Stimulated activated naive CD8-positive, alpha-beta T cell treated with anti-CD3 and anti-CD28 coated beads, Interleukin-15, Interleukin-2, amounts not matched to agents 100 ng/mL and 50 ng/mL, for 24 hours (primary cell): ENCODE measurements at regions not wholly inside any gene's neighbourhood (a gene's known extent, or its start where the extent isn't known, plus 50 kb on each side); places are given as distances from the start of the nearest gene placed in this dataset.
"Not testable (repeated sequence)": the region's sequence is repeated elsewhere in the genome, so short reads cannot be mapped to it uniquely, and the experiment has no call there.

Experiments used
- H3K27ac Mint-ChIP-seq: one replicate; pipeline ENCODE4 v1.8.0; 2021; ENCODE audit warnings: mild to moderate bottlenecking, mixed read lengths
- H3K27me3 Mint-ChIP-seq: one replicate; pipeline ENCODE4 v1.8.0; 2021; ENCODE audit warnings: mixed read lengths
- H3K36me3 Mint-ChIP-seq: one replicate; pipeline ENCODE4 v1.8.0; 2021; ENCODE audit warnings: low read depth, mixed read lengths
- H3K4me1 Mint-ChIP-seq: one replicate; pipeline ENCODE4 v1.8.0; 2021; ENCODE audit warnings: low read depth, mixed read lengths
- H3K4me3 Mint-ChIP-seq: one replicate; pipeline ENCODE4 v1.8.0; 2021; ENCODE audit warnings: mild to moderate bottlenecking, mixed read lengths
- H3K9me3 Mint-ChIP-seq: one replicate; pipeline ENCODE4 v1.8.0; 2021; ENCODE audit warnings: mixed read lengths

DNA sequence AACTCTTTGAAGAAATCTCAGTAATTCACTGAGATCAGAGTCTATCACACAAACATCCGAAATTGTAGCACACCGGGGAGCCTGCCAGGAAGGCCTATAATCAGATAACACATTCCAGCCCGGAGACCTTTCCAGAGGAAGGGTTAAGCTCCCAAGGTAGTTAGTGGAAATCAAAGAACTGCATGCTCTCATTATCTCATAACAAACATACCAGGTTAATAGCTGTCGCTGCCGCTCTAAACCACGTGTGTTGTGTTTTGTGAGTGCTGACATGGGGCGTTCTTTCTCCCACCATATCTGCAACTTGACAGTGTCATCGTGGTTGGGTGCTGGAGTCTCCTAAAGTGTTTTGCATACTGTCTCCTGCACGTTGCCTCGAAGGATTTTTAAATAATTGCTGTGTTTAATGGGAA, 120.7 kb upstream of the CARD11 start:
- no peak overlapping the region for H3K4me3 Mint-ChIP-seq
- no peaks in the 10 kb centered on the region for H3K4me1 Mint-ChIP-seq
- peaks cover 4% of the 10 kb centered on the region for H3K27me3 Mint-ChIP-seq
- no peaks in the 10 kb centered on the region for H3K36me3 Mint-ChIP-seq
- H3K9me3 Mint-ChIP-seq: no peaks in the 10 kb centered on the region
- H3K27ac Mint-ChIP-seq: no peak overlapping the region

DNA sequence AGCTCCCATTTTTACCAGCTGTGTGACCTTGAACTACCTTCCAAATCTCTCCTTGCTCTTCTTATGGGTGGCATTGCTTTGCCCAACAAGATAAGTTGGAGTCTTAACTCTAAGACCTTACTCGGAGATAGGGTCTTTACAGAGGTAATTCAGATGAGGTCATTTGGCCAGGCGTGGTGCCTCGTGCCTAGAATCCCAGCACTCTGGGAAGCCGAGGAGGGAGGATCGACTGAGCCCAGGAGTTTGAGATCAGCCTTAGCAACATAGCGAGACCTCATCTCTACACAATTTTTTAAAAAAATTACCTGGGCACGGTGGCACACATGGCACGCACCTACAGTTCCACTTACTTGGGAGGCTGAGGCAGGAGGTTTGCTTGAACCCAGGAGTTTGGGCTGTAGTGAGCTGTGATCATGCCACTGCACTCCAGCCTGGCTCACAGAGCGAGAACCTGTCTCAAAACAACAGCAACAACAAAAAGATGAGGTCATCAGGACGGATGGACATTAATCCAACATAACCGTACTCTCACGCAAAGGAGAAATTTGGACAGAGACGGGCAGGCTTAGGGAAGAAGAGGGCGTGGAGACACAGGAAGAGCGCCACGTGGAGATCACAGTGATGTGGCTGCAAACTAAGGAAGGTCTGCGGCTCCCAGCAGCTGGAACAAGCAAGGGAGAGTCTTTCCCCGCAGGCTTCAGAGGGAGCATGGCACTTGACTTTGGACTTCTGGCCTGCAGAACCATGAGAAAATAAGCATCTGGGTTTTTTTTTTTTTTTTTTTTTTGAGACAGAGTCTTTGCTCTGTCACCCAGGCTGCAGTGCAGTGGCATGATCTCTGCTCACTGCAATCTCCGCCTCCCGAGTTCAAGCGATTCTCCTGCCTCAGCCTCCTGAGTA, 122.3 kb upstream of the CARD11 start:
- Mint-ChIP-seq H3K4me1 (no peaks in the 10 kb centered on the region), H3K27me3 (peaks cover 4% of the 10 kb centered on the region), H3K36me3 (no peaks in the 10 kb centered on the region), H3K4me3 (no peak overlapping the region), H3K9me3 (no peaks in the 10 kb centered on the region), H3K27ac (no peak overlapping the region)

DNA sequence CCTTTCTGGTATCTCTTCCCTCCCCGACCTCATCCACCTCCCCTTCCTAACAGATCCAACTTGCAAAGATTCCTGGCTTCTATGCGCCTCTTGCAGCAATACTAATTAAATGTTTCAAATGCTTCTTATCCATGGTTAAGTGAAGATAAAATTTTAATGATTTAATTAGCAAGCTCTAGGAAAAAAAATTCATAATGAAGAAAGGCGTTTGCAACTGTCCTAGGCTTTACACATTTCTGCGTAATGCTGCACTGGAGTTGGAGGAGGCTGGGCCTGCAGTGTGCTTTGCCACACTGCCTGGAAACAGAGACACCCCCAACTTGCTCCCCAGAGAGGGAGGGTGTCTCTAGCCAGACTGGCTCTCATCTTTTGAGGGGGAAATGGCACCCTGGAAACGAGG, 123.9 kb upstream of the CARD11 start:
- Mint-ChIP-seq H3K9me3 (no peaks in the 10 kb centered on the region), H3K4me3 (no peak overlapping the region), H3K27ac (no peak overlapping the region), H3K36me3 (no peaks in the 10 kb centered on the region), H3K27me3 (peaks cover 7% of the 10 kb centered on the region), H3K4me1 (no peaks in the 10 kb centered on the region)

DNA sequence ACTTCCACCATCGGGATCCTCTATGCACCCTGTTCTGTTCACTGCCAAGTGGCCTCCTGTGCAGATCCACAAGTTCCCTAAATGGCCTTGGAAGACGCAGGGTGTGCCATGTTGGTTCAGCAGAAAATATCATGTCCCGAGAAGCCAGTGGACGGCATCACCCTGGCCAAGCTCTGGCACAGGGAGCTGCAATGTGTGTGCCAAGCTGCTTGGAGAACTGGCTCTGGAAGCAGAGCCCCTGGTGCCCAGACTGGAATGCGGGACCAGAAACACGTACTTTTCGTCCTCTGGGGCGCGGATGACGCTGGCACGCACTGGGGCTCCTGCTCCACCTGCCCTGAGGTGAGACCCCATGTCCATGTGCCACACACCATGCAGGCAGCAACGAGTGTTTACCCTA, 124.7 kb upstream of the CARD11 start:
- Mint-ChIP-seq H3K27me3 (peaks cover 11% of the 10 kb centered on the region), H3K27ac (no peak overlapping the region), H3K9me3 (no peaks in the 10 kb centered on the region), H3K4me3 (no peak overlapping the region), H3K36me3 (no peaks in the 10 kb centered on the region), H3K4me1 (no peaks in the 10 kb centered on the region)

DNA sequence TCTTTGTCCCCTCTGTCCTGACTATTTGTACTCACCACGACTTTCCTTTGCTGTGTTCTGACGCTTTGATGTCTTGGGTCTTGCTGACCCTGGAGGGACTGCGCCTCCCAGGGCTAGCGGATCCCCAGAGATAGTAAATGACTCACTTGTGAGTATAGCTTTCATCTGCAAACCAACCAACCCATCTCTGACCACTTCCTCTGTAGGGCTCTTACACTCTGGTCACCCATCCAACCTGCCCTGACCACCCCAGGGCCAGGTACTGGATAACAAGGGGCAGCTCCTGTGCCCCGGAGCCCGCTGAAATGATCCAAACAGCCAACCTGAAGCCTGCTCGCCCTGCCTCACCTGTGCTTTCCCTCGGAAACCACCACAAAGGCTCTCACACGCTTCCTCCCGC, 125.2 kb upstream of the CARD11 start:
- no peak overlapping the region for H3K4me3 Mint-ChIP-seq
- no peak overlapping the region for H3K27ac Mint-ChIP-seq
- peaks cover 11% of the 10 kb centered on the region for H3K27me3 Mint-ChIP-seq
- H3K4me1 Mint-ChIP-seq: no peaks in the 10 kb centered on the region
- H3K9me3 Mint-ChIP-seq: no peaks in the 10 kb centered on the region
- H3K36me3 Mint-ChIP-seq: no peaks in the 10 kb centered on the region

DNA sequence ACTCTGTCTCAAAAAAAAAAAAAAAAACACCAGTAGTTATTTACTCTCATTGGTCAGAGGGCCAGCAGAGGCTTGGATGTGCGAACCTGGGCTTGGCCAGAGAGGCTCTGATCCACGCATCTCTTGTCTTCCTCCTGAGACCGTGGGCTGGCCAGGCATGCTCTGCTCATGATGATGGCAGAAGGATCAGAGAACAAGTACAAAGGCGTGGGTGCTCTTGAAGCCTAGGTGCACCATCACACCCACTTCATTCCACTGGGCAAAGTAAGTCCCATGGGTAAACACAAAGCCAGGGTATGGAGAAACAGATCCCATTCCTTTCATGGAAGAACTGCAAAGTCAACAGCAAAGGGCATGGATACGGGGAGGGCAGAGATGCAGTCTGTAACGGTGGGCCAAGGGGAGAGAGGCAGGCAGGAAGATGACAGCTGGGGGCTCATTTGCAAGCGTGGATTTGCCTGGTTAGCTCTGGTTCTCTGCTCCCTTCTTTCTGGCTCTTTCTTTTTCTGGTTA, 128.2 kb upstream of the SDK1 start:
- H3K27ac Mint-ChIP-seq: no peak overlapping the region
- H3K4me1 Mint-ChIP-seq: no peaks in the 10 kb centered on the region
- H3K9me3 Mint-ChIP-seq: no peaks in the 10 kb centered on the region

DNA sequence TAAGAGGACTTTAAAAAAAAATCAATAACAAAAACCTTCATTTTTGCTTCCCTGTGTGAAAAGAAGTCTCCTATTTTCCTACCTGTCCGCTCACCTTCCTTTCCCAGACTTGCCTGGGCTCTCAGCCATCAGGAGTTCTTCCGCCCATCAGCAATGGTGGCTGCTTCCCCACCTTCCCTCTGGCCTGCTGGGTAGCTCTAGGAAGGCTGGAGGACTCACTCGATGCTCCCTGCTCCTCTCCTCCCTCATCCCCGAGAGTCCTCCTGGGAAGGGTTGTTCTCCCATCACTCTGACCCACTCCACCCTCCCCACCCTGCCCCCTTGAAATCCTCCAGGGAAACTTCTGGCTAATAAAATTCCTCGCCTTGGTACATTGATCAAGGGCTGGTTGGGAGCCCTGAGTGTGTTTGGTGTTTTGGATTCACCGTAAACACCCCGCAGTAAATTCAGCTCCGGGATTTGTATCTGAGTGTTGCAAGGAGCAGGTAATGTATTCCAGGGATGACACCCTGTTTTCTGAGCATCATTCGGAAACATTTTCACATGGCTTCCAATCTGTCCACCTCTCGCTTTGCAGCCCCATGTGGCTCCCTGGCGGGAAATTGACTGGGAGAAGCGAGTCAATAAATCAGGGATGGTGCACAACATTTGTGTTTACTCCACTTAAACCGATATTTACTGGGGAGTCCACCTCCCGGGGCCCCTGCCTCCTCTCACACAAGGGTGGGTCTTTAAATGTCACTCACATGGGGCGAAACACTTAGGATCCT, 126.4 kb upstream of the SDK1 start:
- Mint-ChIP-seq H3K4me3 (no peak overlapping the region), H3K27ac (no peak overlapping the region), H3K4me1 (no peaks in the 10 kb centered on the region), H3K36me3 (no peaks in the 10 kb centered on the region), H3K9me3 (no peaks in the 10 kb centered on the region), H3K27me3 (peaks cover 8% of the 10 kb centered on the region)

More for the DNA sequence above, 128.2 kb upstream of the SDK1 start:
- H3K4me3 Mint-ChIP-seq: no peak overlapping the region
- H3K36me3 Mint-ChIP-seq: no peaks in the 10 kb centered on the region
- peaks cover 11% of the 10 kb centered on the region for H3K27me3 Mint-ChIP-seq

DNA sequence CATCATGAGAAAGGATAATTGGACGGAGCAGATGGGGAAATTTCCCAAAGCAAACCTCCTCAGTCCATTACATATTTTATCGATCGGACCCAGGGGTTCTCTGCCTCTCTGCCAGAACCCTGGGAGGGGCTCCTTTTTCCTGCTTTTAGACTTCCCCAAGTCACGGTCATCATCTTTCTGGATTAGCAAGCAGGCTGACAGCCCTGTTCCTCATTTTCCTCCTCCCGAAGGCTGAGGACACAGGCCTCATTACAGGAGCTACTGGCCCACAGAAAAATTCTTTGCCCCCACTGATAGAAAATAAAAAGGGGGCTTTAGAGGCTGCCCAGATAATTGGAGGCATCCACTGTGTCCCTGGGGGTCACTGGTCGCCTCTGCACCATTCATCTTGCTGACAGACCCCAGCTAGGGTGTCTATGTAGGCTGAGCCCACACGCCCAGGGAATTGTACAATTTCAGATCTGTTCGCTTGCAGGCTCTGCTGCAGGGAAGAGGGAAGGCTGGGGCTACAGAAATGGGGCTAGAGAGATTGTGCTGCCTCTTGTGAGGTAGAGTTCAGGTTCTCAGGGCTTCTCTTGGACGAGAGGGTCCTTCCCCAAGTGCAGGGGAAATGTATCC, 125.7 kb upstream of the SDK1 start:
- H3K27ac Mint-ChIP-seq: no peak overlapping the region
- no peaks in the 10 kb centered on the region for H3K36me3 Mint-ChIP-seq
- H3K9me3 Mint-ChIP-seq: no peaks in the 10 kb centered on the region
- no peaks in the 10 kb centered on the region for H3K4me1 Mint-ChIP-seq
- no peak overlapping the region for H3K4me3 Mint-ChIP-seq
- H3K27me3 Mint-ChIP-seq: peaks cover 8% of the 10 kb centered on the region

DNA sequence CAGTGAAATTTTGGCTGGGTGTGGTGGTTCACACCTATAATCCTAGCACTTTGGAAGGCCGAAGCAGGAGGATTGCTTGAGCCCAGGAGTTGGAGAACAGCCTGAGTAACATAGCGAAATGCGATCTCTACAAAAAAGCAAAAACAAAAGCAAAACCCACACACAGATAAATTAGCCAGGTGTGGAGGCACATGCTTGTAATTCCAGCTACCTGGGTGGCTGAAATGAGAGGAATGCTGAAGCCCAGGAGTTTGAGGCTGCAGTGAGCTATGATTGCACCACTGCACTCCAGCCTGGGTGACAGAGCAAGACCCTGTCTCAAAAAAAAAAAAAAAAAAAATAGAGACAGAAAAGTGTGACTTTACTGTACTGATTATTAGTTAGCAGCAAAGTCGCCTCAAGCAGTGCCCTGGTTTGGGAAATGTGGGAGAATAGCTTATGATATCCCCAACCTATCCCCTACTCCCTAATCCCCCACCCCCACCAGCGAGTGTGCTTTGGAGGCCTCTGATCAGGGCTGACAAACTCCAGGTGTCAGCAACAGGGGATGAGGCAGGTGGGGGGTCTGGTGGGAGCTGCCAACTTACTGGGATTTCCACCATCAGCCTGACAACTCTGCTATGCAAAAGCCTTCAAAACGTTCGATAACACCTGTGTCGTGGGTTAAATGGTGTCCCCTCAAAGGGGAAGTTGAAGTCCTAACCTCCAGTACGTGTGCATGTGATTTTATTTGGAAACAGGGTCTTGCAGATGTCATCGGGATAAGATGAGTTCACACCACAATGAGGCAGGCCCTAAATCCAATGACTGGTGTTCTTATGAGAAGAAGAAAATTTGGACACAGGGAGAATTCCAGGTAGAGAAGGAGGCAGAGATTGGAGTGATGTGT, 124.7 kb upstream of the SDK1 start:
- Mint-ChIP-seq H3K9me3 (no peaks in the 10 kb centered on the region), H3K36me3 (no peaks in the 10 kb centered on the region), H3K4me1 (no peaks in the 10 kb centered on the region), H3K27ac (no peak overlapping the region), H3K4me3 (no peak overlapping the region), H3K27me3 (peaks cover 8% of the 10 kb centered on the region)

DNA sequence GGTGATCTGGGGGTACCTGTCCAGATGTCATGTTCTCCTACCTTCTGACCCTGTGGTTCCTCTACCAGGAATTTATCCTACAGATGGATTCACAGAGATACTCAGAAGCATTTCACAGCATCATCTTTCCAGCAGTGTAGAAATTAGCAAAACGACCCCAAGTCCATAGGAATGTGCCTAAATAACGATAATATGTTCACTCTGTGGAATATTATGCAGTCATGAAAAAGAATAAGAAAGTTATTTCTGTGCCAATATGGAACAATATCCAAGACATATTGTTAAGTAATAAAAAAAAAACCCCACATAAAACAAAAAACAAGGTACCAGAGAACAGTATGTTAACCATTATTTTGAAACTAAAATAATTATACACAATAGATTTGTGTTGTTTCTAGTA, 123.8 kb upstream of the SDK1 start:
- Mint-ChIP-seq H3K36me3 (no peaks in the 10 kb centered on the region), H3K4me3 (no peak overlapping the region), H3K9me3 (no peaks in the 10 kb centered on the region), H3K27me3 (peaks cover 4% of the 10 kb centered on the region), H3K4me1 (no peaks in the 10 kb centered on the region), H3K27ac (no peak overlapping the region)

DNA sequence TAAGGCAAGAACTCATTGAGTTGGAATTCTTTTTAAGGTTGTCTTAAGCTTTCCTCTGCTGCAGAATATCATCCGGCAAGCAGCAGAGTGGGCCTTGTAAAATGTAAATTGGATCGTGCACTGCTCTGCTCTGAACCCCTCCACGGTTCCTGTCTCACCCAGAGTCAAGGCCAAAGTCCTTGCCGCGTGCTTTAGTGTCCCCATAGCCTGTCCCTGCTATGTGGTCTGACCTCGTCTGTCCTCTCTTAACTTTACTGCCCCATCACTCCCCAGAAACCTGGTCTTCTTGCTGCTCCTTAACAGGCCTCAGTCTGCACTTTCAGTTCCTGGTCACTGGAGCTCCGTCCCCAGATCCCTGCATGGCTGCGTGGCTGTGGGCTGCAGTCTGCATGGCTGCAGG, 121.6 kb upstream of the SDK1 start:
- Mint-ChIP-seq H3K27ac (no peak overlapping the region), H3K36me3 (no peaks in the 10 kb centered on the region), H3K9me3 (no peaks in the 10 kb centered on the region), H3K4me3 (no peak overlapping the region), H3K27me3 (no peaks in the 10 kb centered on the region), H3K4me1 (no peaks in the 10 kb centered on the region)

DNA sequence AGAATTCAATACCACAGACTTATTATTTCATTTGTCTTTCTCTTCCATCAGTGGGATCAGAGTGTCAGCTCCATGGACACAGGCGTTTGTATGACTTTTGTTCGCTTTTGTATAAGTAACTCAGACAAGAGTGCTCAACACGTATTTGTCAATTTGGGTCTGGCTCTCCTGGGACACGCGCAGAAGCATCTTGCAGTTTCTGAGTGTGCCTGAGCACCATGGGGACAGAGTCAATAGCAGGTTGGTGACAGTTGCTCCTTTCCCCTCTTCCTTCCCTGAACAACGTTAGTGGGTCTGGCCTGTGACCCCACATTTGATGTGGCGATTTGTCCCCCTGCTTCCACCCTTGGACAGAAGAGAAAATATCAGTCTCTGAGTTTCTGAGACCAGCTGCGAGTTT, 120.4 kb upstream of the SDK1 start:
- Mint-ChIP-seq H3K27me3 (no peaks in the 10 kb centered on the region), H3K9me3 (no peaks in the 10 kb centered on the region), H3K4me3 (no peak overlapping the region), H3K27ac (no peak overlapping the region), H3K4me1 (no peaks in the 10 kb centered on the region), H3K36me3 (no peaks in the 10 kb centered on the region)

DNA sequence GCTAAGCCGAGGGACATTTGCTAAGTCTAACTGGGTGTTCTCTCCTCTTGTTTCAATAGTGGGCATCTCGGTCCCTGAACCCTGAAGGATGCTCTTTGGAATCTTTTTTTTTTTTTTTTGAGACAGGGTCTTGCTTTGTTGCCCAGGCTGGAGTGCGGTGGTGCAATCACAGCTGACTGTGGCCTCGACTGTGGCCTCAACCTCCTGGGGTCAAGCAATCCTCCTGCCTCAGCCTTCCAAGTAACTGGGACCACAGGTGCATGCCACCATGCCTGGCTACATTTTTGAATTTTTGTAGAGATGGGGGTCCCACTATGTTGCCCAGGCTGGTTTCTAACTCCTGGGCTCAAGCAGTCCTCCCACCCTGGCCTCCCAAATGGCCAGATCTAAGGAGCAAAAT, 119.0 kb upstream of the SDK1 start:
- not testable (repeated sequence) for H3K27me3 Mint-ChIP-seq, H3K4me3 Mint-ChIP-seq, H3K4me1 Mint-ChIP-seq, H3K36me3 Mint-ChIP-seq, H3K27ac Mint-ChIP-seq, H3K9me3 Mint-ChIP-seq

DNA sequence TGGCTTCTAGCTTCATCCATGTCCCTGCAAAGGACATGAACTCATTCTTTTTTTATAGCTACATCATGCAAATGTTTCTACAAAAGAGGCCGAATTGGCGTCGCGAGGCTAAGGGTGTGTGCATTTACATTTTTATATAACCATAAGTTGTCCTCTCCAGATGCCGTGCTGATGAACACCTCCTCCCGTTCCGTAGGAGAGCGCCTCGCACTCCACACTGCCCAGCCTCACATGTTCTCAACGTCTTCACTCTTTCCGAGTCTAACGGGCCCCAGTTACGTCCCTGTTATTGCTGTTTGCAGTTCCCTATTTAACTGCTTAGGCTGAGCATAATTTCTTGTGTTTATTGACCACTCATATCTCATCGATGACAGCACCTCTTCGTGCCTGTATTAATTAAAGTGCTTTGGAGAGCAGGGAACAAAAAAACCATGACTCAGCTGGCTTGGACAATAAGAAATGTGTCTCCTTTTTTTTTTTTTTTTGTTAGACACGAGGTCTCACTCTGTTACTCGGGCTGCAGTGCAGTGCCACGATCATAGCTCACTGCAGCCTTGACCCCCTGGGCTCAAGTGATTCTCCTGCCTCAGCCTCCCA, 113.5 kb upstream of the SDK1 start:
- no peak overlapping the region for H3K4me3 Mint-ChIP-seq
- no peaks in the 10 kb centered on the region for H3K4me1 Mint-ChIP-seq
- H3K9me3 Mint-ChIP-seq: no peaks in the 10 kb centered on the region
- no peaks in the 10 kb centered on the region for H3K36me3 Mint-ChIP-seq
- H3K27me3 Mint-ChIP-seq: no peaks in the 10 kb centered on the region
- no peak overlapping the region for H3K27ac Mint-ChIP-seq
